IPS-15b (cell line): ENCODE measurements at regions not wholly inside any gene's neighbourhood (a gene's known extent, or its start where the extent isn't known, plus 50 kb on each side); places are given as distances from the start of the nearest gene placed in this dataset.

Experiments
- H3K27me3 ChIP-seq: one replicate; pipeline ENCODE4 v1.6.1; 2013; ENCODE audit warnings: low read length; ENCODE audit not compliant: control insufficient read depth, insufficient read depth
- H3K36me3 ChIP-seq: one replicate; pipeline ENCODE4 v1.6.1; 2013; ENCODE audit warnings: low read length; ENCODE audit not compliant: control insufficient read depth, insufficient read depth
- H3K4me1 ChIP-seq: one replicate; pipeline ENCODE4 v1.6.1; 2013; ENCODE audit warnings: mild to moderate bottlenecking, low read length; ENCODE audit not compliant: control insufficient read depth, insufficient read depth
- H3K4me3 ChIP-seq: one replicate; pipeline ENCODE4 v1.5.1; 2013; ENCODE audit warnings: low read depth, low read length
- H3K9ac ChIP-seq: one replicate; pipeline ENCODE4 v1.6.1; 2013; ENCODE audit warnings: low read depth, mild to moderate bottlenecking, low read length
- H3K9me3 ChIP-seq: one replicate; pipeline ENCODE4 v1.6.1; 2013; ENCODE audit warnings: mild to moderate bottlenecking, low read length; ENCODE audit not compliant: control insufficient read depth, insufficient read depth

GRCh38 chr5:34496260-34496691 is 159.9 kb upstream of the RAI14 start:
- H3K9me3 ChIP-seq, result no peaks in the 10 kb centered on the region
- no peaks in the 10 kb centered on the region for H3K27me3 ChIP-seq
- H3K4me1 ChIP-seq, result peaks cover 5% of the 10 kb centered on the region
- H3K4me3 ChIP-seq, result no peak overlapping the region
- no peak overlapping the region for H3K9ac ChIP-seq
- no peaks in the 10 kb centered on the region for H3K36me3 ChIP-seq

GRCh38 chr5:34496701-34497469 is 159.2 kb upstream of the RAI14 start:
- H3K4me3 ChIP-seq, result no peak overlapping the region
- H3K9ac ChIP-seq, result no peak overlapping the region
- H3K9me3 ChIP-seq, result no peaks in the 10 kb centered on the region
- H3K36me3 ChIP-seq, result no peaks in the 10 kb centered on the region
- peaks cover 5% of the 10 kb centered on the region for H3K4me1 ChIP-seq
- H3K27me3 ChIP-seq, result no peaks in the 10 kb centered on the region

GRCh38 chr5:34497470-34497808 is 158.7 kb upstream of the RAI14 start:
- Histone ChIP-seq H3K9me3 (no peaks in the 10 kb centered on the region), H3K36me3 (no peaks in the 10 kb centered on the region), H3K27me3 (no peaks in the 10 kb centered on the region), H3K4me3 (no peak overlapping the region), H3K4me1 (peaks cover 5% of the 10 kb centered on the region), H3K9ac (no peak overlapping the region)

- H3K36me3 ChIP-seq, result no peaks in the 10 kb centered on the region
- H3K9me3 ChIP-seq, result no peaks in the 10 kb centered on the region
- H3K9ac ChIP-seq, result no peak overlapping the region
- no peaks in the 10 kb centered on the region for H3K27me3 ChIP-seq
- H3K4me1 ChIP-seq, result peaks cover 5% of the 10 kb centered on the region
- H3K4me3 ChIP-seq, result no peak overlapping the region
Measured at GRCh38 chr5:34498572-34498971, 157.6 kb upstream of the RAI14 start.

- Histone ChIP-seq H3K36me3 (no peaks in the 10 kb centered on the region), H3K4me3 (no peak overlapping the region), H3K27me3 (no peaks in the 10 kb centered on the region), H3K4me1 (peaks cover 5% of the 10 kb centered on the region), H3K9me3 (no peaks in the 10 kb centered on the region), H3K9ac (no peak overlapping the region)
Measured at GRCh38 chr5:34499001-34499734, 157.0 kb upstream of the RAI14 start.

GRCh38 chr5:34500236-34500847 is 155.8 kb upstream of the RAI14 start:
- Histone ChIP-seq H3K4me1 (peaks cover 5% of the 10 kb centered on the region), H3K36me3 (no peaks in the 10 kb centered on the region), H3K27me3 (no peaks in the 10 kb centered on the region), H3K9me3 (no peaks in the 10 kb centered on the region), H3K4me3 (no peak overlapping the region), H3K9ac (no peak overlapping the region)

- no peaks in the 10 kb centered on the region for H3K27me3 ChIP-seq
- H3K9me3 ChIP-seq, result no peaks in the 10 kb centered on the region
- no peaks in the 10 kb centered on the region for H3K36me3 ChIP-seq
- no peak overlapping the region for H3K4me3 ChIP-seq
- peaks cover 5% of the 10 kb centered on the region for H3K4me1 ChIP-seq
- H3K9ac ChIP-seq, result no peak overlapping the region
Measured at GRCh38 chr5:34501016-34501415, 155.1 kb upstream of the RAI14 start.

- Histone ChIP-seq H3K4me1 (peaks cover under 1% of the 10 kb centered on the region), H3K4me3 (no peak overlapping the region), H3K9me3 (no peaks in the 10 kb centered on the region), H3K27me3 (no peaks in the 10 kb centered on the region), H3K36me3 (no peaks in the 10 kb centered on the region), H3K9ac (no peak overlapping the region)
Measured at GRCh38 chr5:34501840-34502239, 154.3 kb upstream of the RAI14 start.

GRCh38 chr5:34502581-34502980 is 153.5 kb upstream of the RAI14 start:
- H3K9me3 ChIP-seq, result no peaks in the 10 kb centered on the region
- no peak overlapping the region for H3K4me3 ChIP-seq
- no peak overlapping the region for H3K9ac ChIP-seq
- H3K4me1 ChIP-seq, result no peaks in the 10 kb centered on the region
- H3K36me3 ChIP-seq, result no peaks in the 10 kb centered on the region
- H3K27me3 ChIP-seq, result no peaks in the 10 kb centered on the region

- Histone ChIP-seq H3K36me3 (no peaks in the 10 kb centered on the region), H3K4me1 (no peaks in the 10 kb centered on the region), H3K27me3 (no peaks in the 10 kb centered on the region), H3K4me3 (no peak overlapping the region), H3K9ac (no peak overlapping the region), H3K9me3 (no peaks in the 10 kb centered on the region)
Measured at GRCh38 chr5:34503379-34504253, 152.5 kb upstream of the RAI14 start.

- Histone ChIP-seq H3K4me3 (no peak overlapping the region), H3K9ac (no peak overlapping the region), H3K9me3 (no peaks in the 10 kb centered on the region), H3K4me1 (no peaks in the 10 kb centered on the region), H3K27me3 (no peaks in the 10 kb centered on the region), H3K36me3 (no peaks in the 10 kb centered on the region)
Measured at GRCh38 chr5:34504967-34505366, 151.2 kb upstream of the RAI14 start.
